ENCODE measurements at regions not wholly inside any gene's neighbourhood (a gene's known extent, or its start where the extent isn't known, plus 50 kb on each side); places are given as distances from the start of the nearest gene placed in this dataset.

DNA sequence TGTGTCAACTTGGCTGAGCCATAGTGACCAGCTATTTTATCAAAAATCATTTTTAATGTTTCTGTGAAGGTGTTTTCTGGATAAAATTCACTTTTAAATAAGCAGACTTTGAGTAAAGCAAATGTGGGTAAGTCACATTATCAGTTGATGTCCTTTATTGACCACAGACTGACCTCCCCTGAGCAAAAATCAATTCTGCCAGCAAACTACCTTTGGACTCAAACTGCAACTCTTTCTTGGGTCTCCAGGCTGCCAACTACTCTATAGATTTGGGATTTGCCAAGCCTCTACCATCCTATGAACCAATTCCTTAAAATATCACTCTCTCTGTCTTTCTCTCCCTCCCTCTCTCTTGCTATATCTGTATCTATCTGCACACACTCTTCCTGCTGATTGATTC lies 1571.7 kb upstream of the NUDT12 start:
- H2AFZ ChIP-seq (replicated peaks; ENCODE audit: low read length, poor library complexity), result no peak overlapping the region
- H3K4ac ChIP-seq (ENCODE audit: low read depth, low read length), result no peak overlapping the region
- H4K91ac ChIP-seq (ENCODE audit: insufficient read depth, low read depth, low read length), result no peak overlapping the region
- no peak overlapping the region for H3K4me2 ChIP-seq (ENCODE audit: low read depth, low read length)
- H3K27me3 ChIP-seq (ENCODE audit: control insufficient read depth, insufficient read depth, low read length), result no peaks in the 10 kb centered on the region
- CTCF ChIA-PET, result no interaction called here
- TF ChIP-seq, protein P1, sequence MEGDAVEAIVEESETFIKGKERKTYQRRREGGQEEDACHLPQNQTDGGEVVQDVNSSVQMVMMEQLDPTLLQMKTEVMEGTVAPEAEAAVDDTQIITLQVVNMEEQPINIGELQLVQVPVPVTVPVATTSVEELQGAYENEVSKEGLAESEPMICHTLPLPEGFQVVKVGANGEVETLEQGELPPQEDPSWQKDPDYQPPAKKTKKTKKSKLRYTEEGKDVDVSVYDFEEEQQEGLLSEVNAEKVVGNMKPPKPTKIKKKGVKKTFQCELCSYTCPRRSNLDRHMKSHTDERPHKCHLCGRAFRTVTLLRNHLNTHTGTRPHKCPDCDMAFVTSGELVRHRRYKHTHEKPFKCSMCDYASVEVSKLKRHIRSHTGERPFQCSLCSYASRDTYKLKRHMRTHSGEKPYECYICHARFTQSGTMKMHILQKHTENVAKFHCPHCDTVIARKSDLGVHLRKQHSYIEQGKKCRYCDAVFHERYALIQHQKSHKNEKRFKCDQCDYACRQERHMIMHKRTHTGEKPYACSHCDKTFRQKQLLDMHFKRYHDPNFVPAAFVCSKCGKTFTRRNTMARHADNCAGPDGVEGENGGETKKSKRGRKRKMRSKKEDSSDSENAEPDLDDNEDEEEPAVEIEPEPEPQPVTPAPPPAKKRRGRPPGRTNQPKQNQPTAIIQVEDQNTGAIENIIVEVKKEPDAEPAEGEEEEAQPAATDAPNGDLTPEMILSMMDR (conservative IDR thresholded peaks at IDR 0.05; ENCODE audit: low read depth, low read length), result no peak
- no peak for TF ChIP-seq MAFK (IDR thresholded peaks at IDR 0.05; ENCODE audit: low read depth, low read length)
- TF ChIP-seq RCOR1 (IDR thresholded peaks at IDR 0.05; ENCODE audit: insufficient replicate concordance, low read length), result no peak
- H2AK5ac ChIP-seq (ENCODE audit: low read depth, low read length), result no peak overlapping the region
- intact Hi-C loops (cut with micrococcal nuclease), result no loop called here
- POLR2A ChIA-PET (ENCODE audit: unreplicated experiment), result no interaction called here
- H3K79me1 ChIP-seq (ENCODE audit: low read depth in 1 of 2, low read length in 2 of 2), result no peaks in the 10 kb centered on the region
- H3K9me3 ChIP-seq (ENCODE audit: control insufficient read depth, insufficient read depth, low read length), result 0 out of 2 replicates have a peak, but pooled peaks cover 3% of the 10 kb centered on the region
- H4K20me1 ChIP-seq (ENCODE audit: insufficient read depth, low read length), result no peaks in the 10 kb centered on the region
- H2BK120ac ChIP-seq (ENCODE audit: low read depth, low read length), result no peak overlapping the region
- H3K4me1 ChIP-seq (ENCODE audit: control insufficient read depth, insufficient read depth, low read length), result no peaks in the 10 kb centered on the region
- no TSS peak for BruUV-seq (replicated peaks)
- no peaks in the 10 kb centered on the region for H3K9me1 ChIP-seq (ENCODE audit: insufficient read depth, low read length)
- H3K18ac ChIP-seq (ENCODE audit: low read depth, low read length), result no peak overlapping the region
- H2AK9ac ChIP-seq (replicated peaks; ENCODE audit: low read depth, low read length, poor library complexity), result no peak overlapping the region
- H2BK20ac ChIP-seq (ENCODE audit: low read depth, low read length), result no peak overlapping the region
- in situ Hi-C loops (cut with MboI; ENCODE audit: low sequenced_read_pairs), result no loop called here
- no peak overlapping the region for H3K56ac ChIP-seq (ENCODE audit: extremely low read depth, insufficient read depth, low read length)
- no peaks in the 10 kb centered on the region for H3K36me3 ChIP-seq (ENCODE audit: control insufficient read depth, insufficient read depth, low read length)
- no peak overlapping the region for H3K27ac ChIP-seq (ENCODE audit: insufficient read depth, low read length)
- no peak overlapping the region for H4K5ac ChIP-seq (ENCODE audit: low read depth, low read length)
- H3K4me3 ChIP-seq (ENCODE audit: insufficient read depth, low read depth, low read length), result no peak overlapping the region
- H2BK5ac ChIP-seq (ENCODE audit: low read depth, low read length, poor library complexity, severe bottlenecking), result no peak overlapping the region
- H2BK15ac ChIP-seq (ENCODE audit: low read depth, low read length), result no peak overlapping the region
- H3K23ac ChIP-seq (ENCODE audit: low read depth, low read length), result no peak overlapping the region
- H3K9ac ChIP-seq (ENCODE audit: low read depth, low read length), result no peak overlapping the region
- no peak overlapping the region for H3K14ac ChIP-seq (replicated peaks; ENCODE audit: low read depth, low read length)
- dilution Hi-C loops (cut with HindIII; ENCODE audit: low sequenced_read_pairs, unreplicated experiment), result no loop called here
- no peak for DNase-seq
- no peak overlapping the region for H4K8ac ChIP-seq (ENCODE audit: low read depth in 2 of 2, low read length in 2 of 2)
- no peak for ATAC-seq (ENCODE audit: low read depth)

Measured in IMR-90 (cell line).